GM19043 (cell line): ENCODE measurements at regions not wholly inside any gene's neighbourhood (a gene's known extent, or its start where the extent isn't known, plus 50 kb on each side); places are given as distances from the start of the nearest gene placed in this dataset.

Experiments
- ATAC-seq: cut with Tn5 transposase; IDR thresholded peaks from one replicate; pipeline ENCODE4 v1.9.1; 2021; ENCODE audit warnings: low read depth; ENCODE audit not compliant: unreplicated experiment

DNA sequence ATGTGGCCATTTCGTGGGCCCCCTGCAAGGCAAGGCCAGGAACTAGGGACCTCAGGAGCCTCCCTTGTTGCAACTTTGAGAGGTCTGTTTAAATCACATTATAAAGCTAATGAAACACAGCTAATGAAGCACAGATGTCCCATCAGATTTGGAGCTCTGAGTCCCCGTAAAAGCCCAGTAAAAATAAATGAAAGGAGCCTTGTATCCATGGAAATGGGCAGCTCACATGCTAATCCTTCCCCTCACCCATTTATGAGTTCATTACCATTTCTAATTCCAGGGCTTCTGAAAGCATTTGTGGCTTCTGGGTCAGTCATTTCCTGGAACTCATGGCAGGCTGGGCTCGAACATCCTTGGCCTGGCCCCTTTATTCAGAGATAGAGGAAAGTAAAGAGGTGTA is 274.8 kb downstream of the SS18 start:
- ATAC-seq, result no peak

DNA sequence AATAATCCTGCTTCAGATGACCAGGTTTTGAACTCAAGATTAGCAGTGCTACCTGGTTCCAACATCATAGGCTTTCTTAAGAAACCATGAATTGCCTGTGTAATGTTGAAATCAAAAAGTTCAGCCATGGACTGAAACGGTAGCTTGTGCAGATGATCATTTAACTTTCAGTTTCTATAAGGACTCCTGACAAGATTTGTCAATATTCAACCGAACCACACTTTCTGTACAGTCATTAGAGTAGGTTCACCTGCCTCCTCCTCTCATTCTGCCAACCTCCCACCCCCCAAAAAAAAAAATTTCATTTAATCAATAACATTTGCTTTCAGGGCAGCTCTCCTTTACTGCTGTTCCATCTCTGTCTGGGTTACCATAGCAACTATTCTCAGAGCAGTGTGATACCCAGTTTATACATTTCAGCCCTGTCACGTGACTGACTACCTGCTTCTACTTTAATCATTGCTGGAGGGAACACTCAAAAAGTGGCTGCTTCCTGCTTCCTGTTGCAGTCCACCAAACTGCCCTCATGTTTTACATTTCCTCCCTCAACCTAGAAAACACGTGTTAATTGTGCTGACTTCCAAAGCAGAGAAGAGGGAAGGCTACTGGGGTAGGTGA is 275.5 kb downstream of the SS18 start:
- ATAC-seq, result peak; percentile 95

- no peak for ATAC-seq
Measured at GRCh38 chr18:25813110-25813509, 277.3 kb downstream of the SS18 start.

GRCh38 chr18:25810736-25811135 is 279.7 kb downstream of the SS18 start:
- ATAC-seq, result no peak

- no peak for ATAC-seq
Measured at GRCh38 chr18:25805939-25806338, 284.5 kb downstream of the SS18 start.

GRCh38 chr18:25805323-25805722 is 285.1 kb downstream of the SS18 start:
- ATAC-seq, result no peak

GRCh38 chr18:25799231-25799630 is 291.2 kb downstream of the SS18 start:
- ATAC-seq, result no peak

GRCh38 chr18:25798046-25798445 is 292.4 kb downstream of the SS18 start:
- ATAC-seq, result no peak

DNA sequence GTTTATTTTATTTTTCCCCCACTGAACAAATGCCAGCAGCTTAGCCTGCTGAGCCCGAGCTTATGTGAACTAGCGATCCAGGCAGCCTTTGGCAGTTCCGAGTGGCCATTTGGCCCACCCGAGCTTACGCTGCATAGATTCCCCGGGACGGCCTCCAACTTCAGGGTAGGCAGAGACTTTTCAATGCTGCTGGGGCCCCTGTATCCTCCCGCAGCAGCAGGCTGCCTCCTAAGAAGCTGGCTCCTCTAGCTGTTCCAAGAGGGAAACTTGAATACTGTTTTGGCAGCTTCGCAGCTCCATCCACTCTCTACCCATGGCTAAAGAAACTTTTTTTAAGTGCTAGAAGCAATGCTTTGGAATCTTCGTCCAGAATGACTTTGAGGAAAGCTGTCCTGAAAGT is 295.2 kb downstream of the SS18 start:
- ATAC-seq, result no peak

- ATAC-seq, result no peak
Measured at GRCh38 chr18:25787276-25787675, 303.1 kb downstream of the SS18 start.

GRCh38 chr18:25786758-25787157 is 303.7 kb downstream of the SS18 start:
- no peak for ATAC-seq

DNA sequence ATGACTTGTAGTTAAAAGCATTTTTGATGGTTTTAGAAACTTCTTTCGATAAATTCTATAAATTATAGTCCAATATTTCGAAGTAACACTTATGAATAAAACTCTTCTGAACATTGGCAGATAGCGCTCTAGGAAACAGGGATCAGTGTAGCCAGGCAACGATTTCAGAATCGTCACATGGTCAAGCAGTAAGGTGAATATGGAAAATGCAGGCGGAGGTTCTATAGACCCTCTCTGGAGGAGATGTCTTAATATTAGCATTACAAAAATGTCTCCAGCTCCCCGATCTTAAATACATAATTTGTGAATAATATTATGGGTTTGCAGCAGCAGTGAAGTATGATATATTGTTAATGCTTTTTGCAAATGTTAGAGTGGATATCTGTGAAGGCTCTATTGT is 310.3 kb downstream of the SS18 start:
- ATAC-seq, result no peak

DNA sequence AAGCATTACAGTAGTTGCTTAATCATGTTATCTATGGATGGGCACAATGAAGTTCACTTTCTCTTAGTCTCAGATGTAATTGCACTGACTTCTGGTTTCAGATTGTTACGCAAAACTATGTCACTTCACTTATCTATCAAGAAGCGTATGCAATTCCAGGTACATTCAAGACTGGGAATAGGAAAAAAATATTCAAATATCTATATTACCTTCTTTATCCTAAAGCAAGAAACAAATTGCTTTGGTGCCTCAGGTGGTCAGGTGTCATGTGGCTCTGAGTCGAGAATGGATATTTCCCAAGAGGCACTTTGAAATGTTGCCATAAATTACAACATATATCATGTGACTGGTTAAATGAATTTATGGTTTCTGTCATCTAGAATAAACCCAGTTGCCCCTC is 318.6 kb downstream of the SS18 start:
- ATAC-seq, result no peak

DNA sequence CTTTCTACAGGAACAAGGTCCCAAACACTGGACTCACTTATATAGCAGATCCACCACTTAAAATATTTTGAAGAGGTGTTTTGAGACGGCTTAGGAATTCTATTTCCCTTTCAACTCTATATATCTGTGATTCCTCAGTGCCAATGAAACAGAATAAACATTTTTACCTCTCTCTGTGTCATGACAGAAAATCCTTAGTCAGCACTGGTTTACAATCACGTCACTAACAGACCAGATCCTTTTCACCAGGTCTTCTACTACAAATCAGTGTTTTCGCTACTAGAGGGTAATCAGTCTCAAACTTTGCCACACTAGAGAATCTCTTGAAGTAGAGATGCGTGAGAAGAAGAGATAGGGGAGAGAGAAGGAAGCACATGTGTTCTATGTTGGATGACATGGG is 325.6 kb downstream of the SS18 start:
- no peak for ATAC-seq

- no peak for ATAC-seq
Measured at GRCh38 chr18:25759111-25759510, 331.3 kb downstream of the SS18 start.

GRCh38 chr18:25743646-25744151 is 346.7 kb downstream of the SS18 start:
- no peak for ATAC-seq

DNA sequence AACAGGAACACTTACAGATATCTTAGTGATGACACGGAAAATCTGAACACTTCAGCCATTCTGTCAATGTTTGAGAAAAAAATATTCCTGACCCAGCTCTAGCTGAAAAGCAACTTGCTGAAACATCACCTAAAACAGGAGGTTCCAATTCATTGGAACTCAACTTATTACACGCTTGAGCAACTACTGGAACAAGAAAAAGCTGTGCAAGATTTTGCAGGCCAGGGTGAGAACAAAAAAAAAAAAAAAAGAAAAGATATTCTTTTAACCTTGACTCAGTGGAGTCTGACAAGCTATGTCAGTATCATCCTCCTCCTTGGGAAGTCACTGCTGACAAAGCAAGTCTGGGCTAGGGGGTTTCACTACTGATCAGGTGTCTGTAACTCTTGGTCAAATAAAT is 351.0 kb downstream of the SS18 start:
- ATAC-seq, result no peak

- no peak for ATAC-seq
Measured at GRCh38 chr18:25737710-25738311, 352.6 kb downstream of the SS18 start.

DNA sequence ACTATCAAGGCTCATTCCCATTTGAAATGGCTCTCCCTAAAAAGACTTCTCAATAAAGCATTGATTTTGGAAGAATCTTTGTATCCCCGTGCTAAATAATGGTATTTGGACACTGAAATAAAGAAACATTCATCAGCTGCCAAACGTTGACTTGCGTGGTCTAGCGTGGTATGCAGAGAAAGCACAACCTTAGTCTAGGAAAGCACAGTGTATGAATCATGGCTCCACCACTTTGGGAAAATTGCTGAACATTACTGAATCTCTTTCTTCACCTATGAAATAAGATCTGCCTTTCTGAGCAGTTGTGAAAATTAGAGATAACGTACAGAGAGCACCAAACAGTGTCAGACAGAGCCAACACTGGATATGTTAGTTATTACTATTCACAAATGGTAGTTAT is 353.9 kb downstream of the SS18 start:
- ATAC-seq, result no peak

DNA sequence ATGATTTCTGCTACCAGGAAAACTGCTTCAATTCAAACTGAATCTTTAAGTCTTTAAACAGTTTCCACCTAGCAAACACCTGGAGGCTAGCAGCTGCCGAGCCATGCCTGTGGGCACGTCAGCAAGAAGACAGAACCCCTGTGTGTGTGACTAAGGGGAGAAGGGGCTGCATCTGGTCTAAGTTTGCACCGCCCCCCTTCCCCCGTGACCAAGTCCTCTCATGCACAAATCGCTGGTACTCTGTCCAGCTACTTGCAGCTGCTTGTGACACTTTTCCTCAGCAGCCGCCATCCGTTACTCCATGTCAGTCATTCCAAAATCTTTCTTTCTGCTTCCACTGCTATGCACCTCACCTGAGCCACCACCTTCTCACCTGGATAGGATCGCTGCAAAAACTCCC is 355.0 kb downstream of the SS18 start:
- no peak for ATAC-seq

DNA sequence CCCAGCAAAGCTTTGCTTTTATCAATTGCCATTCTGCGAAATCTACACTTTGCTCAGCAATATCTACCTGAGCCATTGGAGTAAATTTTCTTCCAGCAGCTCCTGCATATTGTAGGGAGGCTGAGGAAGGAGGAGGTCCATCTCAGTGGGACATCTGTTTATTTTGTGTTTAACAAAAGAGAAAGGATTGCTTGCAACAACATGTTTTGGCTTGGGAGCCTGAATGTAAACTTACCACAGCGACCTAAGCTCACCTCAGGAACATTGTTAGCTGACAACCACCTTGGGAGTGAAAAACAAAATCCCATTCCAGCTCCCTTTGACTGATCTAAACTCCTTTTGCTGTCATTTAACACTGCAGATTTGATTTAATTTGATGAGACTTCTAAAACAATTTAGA is 356.1 kb downstream of the SS18 start:
- ATAC-seq, result no peak

GRCh38 chr18:25732862-25733261 is 357.6 kb downstream of the SS18 start:
- ATAC-seq, result no peak

- no peak for ATAC-seq
Measured at GRCh38 chr18:25729072-25729471, 361.3 kb downstream of the SS18 start.
